ENCODE measurements at regions not wholly inside any gene's neighbourhood (a gene's known extent, or its start where the extent isn't known, plus 50 kb on each side); places are given as distances from the start of the nearest gene placed in this dataset.
A peak's percentile ranks its signal among the peaks of the same experiment; 100 is the strongest.

DNA sequence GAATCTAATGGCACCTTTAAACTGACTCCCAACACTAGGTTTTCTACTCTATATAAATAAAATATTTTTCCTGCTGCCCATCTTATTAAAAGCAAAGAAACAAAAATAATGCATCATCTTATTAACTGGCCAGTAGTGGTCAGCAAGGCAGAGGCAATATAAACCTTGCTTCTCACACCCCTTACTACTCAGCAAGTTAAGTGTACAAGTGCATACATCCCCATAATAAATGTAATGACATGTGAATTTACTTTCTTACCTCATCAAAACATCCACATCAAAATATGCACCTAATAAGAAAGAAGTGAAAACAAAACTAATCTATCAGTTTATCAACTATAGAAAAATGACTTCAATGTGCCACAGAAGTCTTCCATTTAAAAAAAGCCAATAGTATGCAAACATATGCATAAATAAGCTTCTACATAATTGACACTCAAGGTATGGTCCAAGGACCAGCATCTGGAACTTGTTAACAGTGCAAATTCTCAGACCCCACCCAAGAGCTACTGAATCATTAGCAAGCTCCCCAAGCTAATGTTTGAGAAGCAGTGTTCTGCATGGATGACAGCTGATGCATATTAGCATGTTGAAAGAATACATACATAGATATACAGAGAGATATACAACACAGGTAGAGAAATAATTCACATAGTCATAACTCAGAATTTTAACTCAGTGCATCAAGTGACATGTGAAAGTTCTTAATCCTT, 182.7 kb downstream of the C7orf25 start:
- DNase-seq (ENCODE audit: low read depth) = no peak
- no peak overlapping the region for H3K4me3 ChIP-seq (ENCODE audit: low read depth, low read length)
- TF ChIP-seq, protein P1, sequence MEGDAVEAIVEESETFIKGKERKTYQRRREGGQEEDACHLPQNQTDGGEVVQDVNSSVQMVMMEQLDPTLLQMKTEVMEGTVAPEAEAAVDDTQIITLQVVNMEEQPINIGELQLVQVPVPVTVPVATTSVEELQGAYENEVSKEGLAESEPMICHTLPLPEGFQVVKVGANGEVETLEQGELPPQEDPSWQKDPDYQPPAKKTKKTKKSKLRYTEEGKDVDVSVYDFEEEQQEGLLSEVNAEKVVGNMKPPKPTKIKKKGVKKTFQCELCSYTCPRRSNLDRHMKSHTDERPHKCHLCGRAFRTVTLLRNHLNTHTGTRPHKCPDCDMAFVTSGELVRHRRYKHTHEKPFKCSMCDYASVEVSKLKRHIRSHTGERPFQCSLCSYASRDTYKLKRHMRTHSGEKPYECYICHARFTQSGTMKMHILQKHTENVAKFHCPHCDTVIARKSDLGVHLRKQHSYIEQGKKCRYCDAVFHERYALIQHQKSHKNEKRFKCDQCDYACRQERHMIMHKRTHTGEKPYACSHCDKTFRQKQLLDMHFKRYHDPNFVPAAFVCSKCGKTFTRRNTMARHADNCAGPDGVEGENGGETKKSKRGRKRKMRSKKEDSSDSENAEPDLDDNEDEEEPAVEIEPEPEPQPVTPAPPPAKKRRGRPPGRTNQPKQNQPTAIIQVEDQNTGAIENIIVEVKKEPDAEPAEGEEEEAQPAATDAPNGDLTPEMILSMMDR (IDR thresholded peaks at IDR 0.05; ENCODE audit: insufficient read depth, low read depth, low read length) = no peak

DNA sequence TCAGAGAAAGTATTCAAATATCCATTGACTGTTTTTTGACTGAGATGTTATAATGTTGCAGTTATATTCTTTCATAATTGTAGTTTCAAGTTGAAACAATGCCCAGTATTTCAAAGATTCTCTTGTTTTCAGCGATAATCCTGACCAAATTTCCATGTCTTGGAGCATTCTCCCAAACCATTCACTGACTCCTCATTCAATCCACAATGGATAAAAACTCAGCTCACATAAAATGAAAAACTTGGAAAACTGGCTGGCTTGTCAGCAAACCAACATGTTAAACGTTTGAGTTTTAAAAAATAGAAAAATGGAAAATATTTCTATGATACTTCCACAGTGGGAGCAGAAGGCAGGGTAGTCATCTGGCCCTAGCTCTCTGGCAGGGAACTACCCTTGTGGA, 184.4 kb downstream of the C7orf25 start:
- TF ChIP-seq, protein P1 (IDR thresholded peaks at IDR 0.05; ENCODE audit: insufficient read depth, low read depth, low read length) = no peak
- H3K4me3 ChIP-seq (ENCODE audit: low read depth, low read length) = no peak overlapping the region
- no peak for DNase-seq (ENCODE audit: low read depth)

DNA sequence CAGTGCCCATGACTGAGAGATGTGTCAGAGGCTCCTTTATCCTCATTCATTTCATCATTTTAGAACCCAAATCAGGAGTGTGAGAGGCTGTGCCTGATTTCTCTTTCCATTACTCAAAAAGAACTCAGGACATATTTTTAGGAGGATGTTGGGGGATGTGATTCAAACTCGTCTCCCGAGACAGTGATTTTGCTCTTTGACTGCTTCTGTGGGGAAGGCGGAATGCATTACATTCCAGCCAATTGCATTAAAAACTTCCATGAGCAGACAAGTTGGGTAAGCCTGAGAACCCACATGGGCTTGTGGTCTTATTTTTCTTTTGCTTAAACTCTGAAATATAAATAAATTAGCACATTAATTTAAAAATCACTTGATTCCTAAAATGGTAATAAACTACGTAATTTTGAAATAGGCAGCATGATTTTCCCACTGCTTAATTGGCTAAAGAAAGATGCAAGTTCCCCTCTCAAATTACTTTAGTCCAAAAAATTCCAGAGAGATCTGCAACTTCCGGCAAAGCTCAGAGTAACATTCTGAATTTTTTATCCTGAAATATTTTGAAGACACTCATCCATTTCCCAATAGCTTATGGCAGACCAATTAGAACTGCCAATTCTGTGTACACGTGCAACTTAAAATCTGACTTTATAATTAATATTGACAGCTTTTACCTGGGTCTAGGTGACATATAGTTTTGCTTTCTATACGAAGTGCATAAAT, 185.6 kb downstream of the C7orf25 start:
- TF ChIP-seq, protein P1 (IDR thresholded peaks at IDR 0.05; ENCODE audit: insufficient read depth, low read depth, low read length) = no peak
- peak; percentile 48 for DNase-seq (ENCODE audit: low read depth)
- H3K4me3 ChIP-seq (ENCODE audit: low read depth, low read length) = no peak overlapping the region

DNA sequence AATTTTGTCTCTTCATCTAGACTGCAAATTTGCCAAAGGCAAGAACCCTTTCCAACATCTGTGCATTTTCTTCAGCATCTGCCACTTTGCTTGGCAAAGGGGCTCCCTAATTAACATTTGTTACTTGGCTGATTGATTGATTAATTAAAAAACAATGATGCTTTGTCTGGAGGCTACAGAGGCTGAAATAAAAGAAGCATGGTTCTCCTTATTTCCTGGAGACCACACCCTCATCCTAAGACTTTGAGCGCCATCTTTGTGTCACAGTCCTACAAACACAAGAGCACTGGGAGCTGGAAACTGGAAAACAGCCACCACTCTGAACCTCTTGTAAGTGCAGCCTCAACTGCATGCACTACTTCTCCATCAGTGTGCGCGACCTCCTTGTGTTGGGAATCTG, 189.2 kb downstream of the C7orf25 start:
- TF ChIP-seq, protein P1 (IDR thresholded peaks at IDR 0.05; ENCODE audit: insufficient read depth, low read depth, low read length) = no peak
- H3K4me3 ChIP-seq (ENCODE audit: low read depth, low read length) = no peak overlapping the region
- no peak for DNase-seq (ENCODE audit: low read depth)

DNA sequence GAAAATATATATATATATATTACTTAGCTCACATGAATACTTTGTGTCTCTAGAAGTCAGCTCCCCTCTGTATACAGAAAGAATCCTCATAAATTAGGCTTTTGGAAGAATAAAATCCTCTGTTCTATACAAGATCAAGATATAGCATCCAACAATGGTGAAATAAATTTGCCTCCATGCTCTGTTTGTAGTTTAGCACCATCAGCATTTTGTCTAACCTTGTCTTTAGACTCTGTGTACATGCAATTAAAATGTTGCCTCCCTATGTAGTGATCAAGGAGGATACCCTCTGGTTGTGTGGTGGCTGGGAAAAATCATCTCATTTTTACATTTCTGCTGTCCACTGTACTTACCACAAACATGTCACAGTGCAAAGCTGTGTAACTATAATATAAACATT, 189.7 kb downstream of the C7orf25 start:
- TF ChIP-seq, protein P1 (IDR thresholded peaks at IDR 0.05; ENCODE audit: insufficient read depth, low read depth, low read length) = no peak
- H3K4me3 ChIP-seq (ENCODE audit: low read depth, low read length) = no peak overlapping the region
- DNase-seq (ENCODE audit: low read depth) = no peak

DNA sequence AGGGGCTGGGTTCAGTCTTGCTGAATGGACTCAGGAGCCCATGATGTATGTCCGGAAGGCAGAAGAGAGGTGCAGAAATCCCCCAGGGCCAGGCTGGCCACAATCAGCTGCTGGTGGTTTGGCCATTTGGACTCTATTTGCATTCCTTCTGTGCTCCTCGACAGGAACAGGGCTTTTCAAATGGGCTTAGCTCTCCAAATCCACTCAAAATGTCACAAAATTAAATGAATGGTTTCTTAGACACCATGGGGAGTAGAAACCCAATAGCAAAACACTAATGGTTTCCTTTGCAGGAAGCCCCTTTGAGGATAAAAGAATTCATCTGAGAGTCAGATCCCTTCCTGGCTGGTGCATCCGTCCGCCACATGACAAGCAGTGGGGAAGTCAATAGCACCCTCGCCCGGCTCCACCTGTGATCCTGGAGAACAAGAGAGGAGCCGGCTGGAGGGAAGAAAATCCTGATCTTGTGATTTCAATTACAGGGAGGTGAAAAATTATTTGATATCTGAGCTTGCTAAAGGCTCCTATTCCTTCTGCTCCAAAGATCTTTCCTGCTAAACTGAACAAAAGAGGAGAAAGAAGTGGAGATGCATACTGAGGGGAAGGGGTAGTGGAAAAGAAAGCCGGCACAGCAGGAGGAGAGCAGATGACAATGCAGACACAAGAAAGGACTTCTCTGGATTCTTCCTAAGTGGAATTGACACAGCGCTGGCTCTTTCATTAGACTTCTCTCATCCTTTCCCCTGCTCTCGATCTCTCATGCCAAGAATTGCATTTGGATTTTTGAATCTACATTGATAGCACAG, 190.7 kb downstream of the C7orf25 start:
- H3K4me3 ChIP-seq (ENCODE audit: low read depth, low read length) = no peak overlapping the region
- DNase-seq (ENCODE audit: low read depth) = peak; percentile 7
- TF ChIP-seq, protein P1 (IDR thresholded peaks at IDR 0.05; ENCODE audit: insufficient read depth, low read depth, low read length) = no peak

All from fibroblast of villous mesenchyme (primary cell).